ENCODE measurements at regions not wholly inside any gene's neighbourhood (a gene's known extent, or its start where the extent isn't known, plus 50 kb on each side); places are given as distances from the start of the nearest gene placed in this dataset.
A peak's percentile ranks its signal among the peaks of the same experiment; 100 is the strongest.

DNA sequence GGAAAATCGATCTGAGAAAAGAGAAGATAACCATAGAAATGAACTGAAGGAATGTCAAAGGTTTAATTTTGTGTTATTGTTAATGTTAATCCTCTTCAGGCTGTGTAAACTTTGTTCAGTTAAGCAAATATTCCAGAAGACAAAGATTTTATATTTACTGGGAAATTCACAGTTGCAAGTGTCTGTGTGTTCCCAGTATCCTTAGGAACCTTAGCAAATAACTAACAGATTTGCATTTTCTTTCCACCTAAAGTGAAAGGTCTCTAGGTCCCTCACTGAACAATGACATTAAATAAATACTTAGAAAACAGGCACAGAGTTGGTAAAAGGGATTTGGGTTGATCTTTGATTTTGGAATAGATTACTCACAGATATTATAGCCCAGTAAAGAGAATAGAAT lies 324.7 kb downstream of the C4orf33 start:
- Histone ChIP-seq H3K27me3 (ENCODE audit: insufficient read depth, low read depth, low read length) (no peaks in the 10 kb centered on the region), H3K36me3 (ENCODE audit: insufficient read depth, low read length) (no peaks in the 10 kb centered on the region), H3K4me3 (ENCODE audit: low read length) (no peak overlapping the region), H2AFZ (ENCODE audit: low read depth, low read length) (no peak overlapping the region), H3K4me2 (ENCODE audit: low read length) (no peak overlapping the region), H3K27ac (ENCODE audit: low read length) (no peak overlapping the region), H4K20me1 (ENCODE audit: insufficient read depth) (no peaks in the 10 kb centered on the region), H3K9ac (ENCODE audit: low read length) (no peak overlapping the region), H3K9me3 (ENCODE audit: low read length) (no peaks in the 10 kb centered on the region), H3K79me2 (replicated peaks; ENCODE audit: insufficient read depth, low read length) (no peaks in the 10 kb centered on the region), H3F3A (ENCODE audit: insufficient read depth, low read length, poor library complexity, severe bottlenecking) (no peaks in the 10 kb centered on the region), H3K9me2 (ENCODE audit: insufficient read depth, low read length) (no peaks in the 10 kb centered on the region)
- TF ChIP-seq RAD21 (conservative IDR thresholded peaks at IDR 0.05) (no peak), EP300 (conservative IDR thresholded peaks at IDR 0.05; ENCODE audit: poor library complexity, severe bottlenecking) (no peak), SMC3 (conservative IDR thresholded peaks at IDR 0.05; ENCODE audit: poor library complexity) (no peak), MXI1 (conservative IDR thresholded peaks at IDR 0.05; ENCODE audit: poor library complexity, severe bottlenecking) (no peak), POLR2AphosphoS5 (IDR thresholded peaks at IDR 0.05) (no peak), EZH2 (IDR thresholded peaks at IDR 0.05; ENCODE audit: borderline replicate concordance, insufficient read depth, low read length, poor library complexity, severe bottlenecking) (no peak), TAF1 (IDR thresholded peaks at IDR 0.05; ENCODE audit: low read depth) (no peak)
- TF ChIP-seq, protein P1, sequence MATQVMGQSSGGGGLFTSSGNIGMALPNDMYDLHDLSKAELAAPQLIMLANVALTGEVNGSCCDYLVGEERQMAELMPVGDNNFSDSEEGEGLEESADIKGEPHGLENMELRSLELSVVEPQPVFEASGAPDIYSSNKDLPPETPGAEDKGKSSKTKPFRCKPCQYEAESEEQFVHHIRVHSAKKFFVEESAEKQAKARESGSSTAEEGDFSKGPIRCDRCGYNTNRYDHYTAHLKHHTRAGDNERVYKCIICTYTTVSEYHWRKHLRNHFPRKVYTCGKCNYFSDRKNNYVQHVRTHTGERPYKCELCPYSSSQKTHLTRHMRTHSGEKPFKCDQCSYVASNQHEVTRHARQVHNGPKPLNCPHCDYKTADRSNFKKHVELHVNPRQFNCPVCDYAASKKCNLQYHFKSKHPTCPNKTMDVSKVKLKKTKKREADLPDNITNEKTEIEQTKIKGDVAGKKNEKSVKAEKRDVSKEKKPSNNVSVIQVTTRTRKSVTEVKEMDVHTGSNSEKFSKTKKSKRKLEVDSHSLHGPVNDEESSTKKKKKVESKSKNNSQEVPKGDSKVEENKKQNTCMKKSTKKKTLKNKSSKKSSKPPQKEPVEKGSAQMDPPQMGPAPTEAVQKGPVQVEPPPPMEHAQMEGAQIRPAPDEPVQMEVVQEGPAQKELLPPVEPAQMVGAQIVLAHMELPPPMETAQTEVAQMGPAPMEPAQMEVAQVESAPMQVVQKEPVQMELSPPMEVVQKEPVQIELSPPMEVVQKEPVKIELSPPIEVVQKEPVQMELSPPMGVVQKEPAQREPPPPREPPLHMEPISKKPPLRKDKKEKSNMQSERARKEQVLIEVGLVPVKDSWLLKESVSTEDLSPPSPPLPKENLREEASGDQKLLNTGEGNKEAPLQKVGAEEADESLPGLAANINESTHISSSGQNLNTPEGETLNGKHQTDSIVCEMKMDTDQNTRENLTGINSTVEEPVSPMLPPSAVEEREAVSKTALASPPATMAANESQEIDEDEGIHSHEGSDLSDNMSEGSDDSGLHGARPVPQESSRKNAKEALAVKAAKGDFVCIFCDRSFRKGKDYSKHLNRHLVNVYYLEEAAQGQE (IDR thresholded peaks at IDR 0.05; ENCODE audit: borderline replicate concordance), result no peak
- TF ChIP-seq, protein P2, sequence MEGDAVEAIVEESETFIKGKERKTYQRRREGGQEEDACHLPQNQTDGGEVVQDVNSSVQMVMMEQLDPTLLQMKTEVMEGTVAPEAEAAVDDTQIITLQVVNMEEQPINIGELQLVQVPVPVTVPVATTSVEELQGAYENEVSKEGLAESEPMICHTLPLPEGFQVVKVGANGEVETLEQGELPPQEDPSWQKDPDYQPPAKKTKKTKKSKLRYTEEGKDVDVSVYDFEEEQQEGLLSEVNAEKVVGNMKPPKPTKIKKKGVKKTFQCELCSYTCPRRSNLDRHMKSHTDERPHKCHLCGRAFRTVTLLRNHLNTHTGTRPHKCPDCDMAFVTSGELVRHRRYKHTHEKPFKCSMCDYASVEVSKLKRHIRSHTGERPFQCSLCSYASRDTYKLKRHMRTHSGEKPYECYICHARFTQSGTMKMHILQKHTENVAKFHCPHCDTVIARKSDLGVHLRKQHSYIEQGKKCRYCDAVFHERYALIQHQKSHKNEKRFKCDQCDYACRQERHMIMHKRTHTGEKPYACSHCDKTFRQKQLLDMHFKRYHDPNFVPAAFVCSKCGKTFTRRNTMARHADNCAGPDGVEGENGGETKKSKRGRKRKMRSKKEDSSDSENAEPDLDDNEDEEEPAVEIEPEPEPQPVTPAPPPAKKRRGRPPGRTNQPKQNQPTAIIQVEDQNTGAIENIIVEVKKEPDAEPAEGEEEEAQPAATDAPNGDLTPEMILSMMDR (IDR thresholded peaks at IDR 0.05; ENCODE audit: poor library complexity, severe bottlenecking), result no peak

DNA sequence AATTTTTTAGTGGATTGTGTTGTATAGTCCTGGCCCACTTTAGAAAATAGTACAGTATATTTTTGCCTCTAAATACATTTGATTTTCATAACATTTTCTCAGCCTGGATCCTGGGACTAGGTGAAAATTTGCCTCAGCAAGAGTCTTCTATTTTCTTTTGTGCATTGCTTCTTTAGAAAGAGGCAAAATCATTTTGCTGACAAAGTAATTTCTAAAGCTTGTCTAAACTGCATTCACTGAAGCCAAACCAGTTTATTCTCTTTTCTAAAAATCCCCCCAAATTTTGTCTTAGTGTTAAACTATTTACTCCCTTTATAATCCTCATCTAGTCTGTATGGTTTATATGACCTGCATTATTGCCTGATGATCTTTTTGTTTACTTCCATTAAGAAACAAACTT lies 326.3 kb downstream of the C4orf33 start:
- Histone ChIP-seq H3K27ac (ENCODE audit: low read length) (no peak overlapping the region), H3K9me3 (ENCODE audit: low read length) (no peaks in the 10 kb centered on the region), H3K4me2 (ENCODE audit: low read length) (no peak overlapping the region), H2AFZ (ENCODE audit: low read depth, low read length) (no peak overlapping the region), H3K79me2 (replicated peaks; ENCODE audit: insufficient read depth, low read length) (no peaks in the 10 kb centered on the region), H3K9me2 (ENCODE audit: insufficient read depth, low read length) (no peaks in the 10 kb centered on the region), H3K9ac (ENCODE audit: low read length) (no peak overlapping the region), H3K36me3 (ENCODE audit: insufficient read depth, low read length) (no peaks in the 10 kb centered on the region), H3K27me3 (ENCODE audit: insufficient read depth, low read depth, low read length) (no peaks in the 10 kb centered on the region), H4K20me1 (ENCODE audit: insufficient read depth) (no peaks in the 10 kb centered on the region), H3F3A (ENCODE audit: insufficient read depth, low read length, poor library complexity, severe bottlenecking) (no peaks in the 10 kb centered on the region), H3K4me3 (ENCODE audit: low read length) (no peak overlapping the region)
- TF ChIP-seq POLR2AphosphoS5 (IDR thresholded peaks at IDR 0.05), result no peak

DNA sequence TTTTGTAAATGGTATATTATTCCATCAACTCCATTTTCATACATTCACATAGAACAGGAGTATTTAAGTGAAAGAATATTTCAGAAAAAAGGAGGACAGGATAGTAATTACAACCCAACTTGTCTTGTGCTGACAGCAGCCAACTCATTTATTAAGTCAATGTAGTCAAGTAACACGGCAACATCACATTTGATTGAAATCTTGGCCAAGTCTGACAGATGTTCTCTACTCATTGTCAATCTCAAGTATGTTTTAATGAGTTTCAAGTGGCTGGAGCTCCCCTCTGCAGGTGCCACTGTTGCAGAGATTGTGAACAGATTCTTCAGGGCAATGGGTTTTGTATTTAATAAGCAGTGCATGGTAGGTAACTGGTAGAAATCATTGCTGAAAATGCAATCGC lies 332.5 kb downstream of the C4orf33 start:
- TF ChIP-seq, protein P2 (IDR thresholded peaks at IDR 0.05; ENCODE audit: poor library complexity, severe bottlenecking), result no peak
- TF ChIP-seq RAD21 (conservative IDR thresholded peaks at IDR 0.05) (no peak), EP300 (conservative IDR thresholded peaks at IDR 0.05; ENCODE audit: poor library complexity, severe bottlenecking) (peak; percentile 96), TAF1 (IDR thresholded peaks at IDR 0.05; ENCODE audit: low read depth) (no peak), EZH2 (IDR thresholded peaks at IDR 0.05; ENCODE audit: borderline replicate concordance, insufficient read depth, low read length, poor library complexity, severe bottlenecking) (no peak), SMC3 (conservative IDR thresholded peaks at IDR 0.05; ENCODE audit: poor library complexity) (no peak), MXI1 (conservative IDR thresholded peaks at IDR 0.05; ENCODE audit: poor library complexity, severe bottlenecking) (no peak), POLR2AphosphoS5 (IDR thresholded peaks at IDR 0.05) (peak; percentile 77)
- TF ChIP-seq, protein P1 (IDR thresholded peaks at IDR 0.05; ENCODE audit: borderline replicate concordance), result no peak

More for the DNA sequence above, 332.5 kb downstream of the C4orf33 start:
- H3K27me3 ChIP-seq (ENCODE audit: insufficient read depth, low read depth, low read length), result no peaks in the 10 kb centered on the region
- H3K27ac ChIP-seq (ENCODE audit: low read length), result peak overlapping the region; percentile 54
- H2AFZ ChIP-seq (ENCODE audit: low read depth, low read length), result no peak overlapping the region
- H3F3A ChIP-seq (ENCODE audit: insufficient read depth, low read length, poor library complexity, severe bottlenecking), result no peaks in the 10 kb centered on the region
- no peak overlapping the region for H3K4me3 ChIP-seq (ENCODE audit: low read length)
- no peaks in the 10 kb centered on the region for H3K79me2 ChIP-seq (replicated peaks; ENCODE audit: insufficient read depth, low read length)
- no peak overlapping the region for H3K9ac ChIP-seq (ENCODE audit: low read length)
- no peaks in the 10 kb centered on the region for H3K9me2 ChIP-seq (ENCODE audit: insufficient read depth, low read length)
- no peaks in the 10 kb centered on the region for H3K9me3 ChIP-seq (ENCODE audit: low read length)
- no peaks in the 10 kb centered on the region for H3K36me3 ChIP-seq (ENCODE audit: insufficient read depth, low read length)
- H4K20me1 ChIP-seq (ENCODE audit: insufficient read depth), result no peaks in the 10 kb centered on the region
- no peak overlapping the region for H3K4me2 ChIP-seq (ENCODE audit: low read length)

Data from neural cell (in vitro differentiated cells).